ENCODE measurements at regions not wholly inside any gene's neighbourhood (a gene's known extent, or its start where the extent isn't known, plus 50 kb on each side); places are given as distances from the start of the nearest gene placed in this dataset.

GRCh38 chr7:142328551-142328950 is 70.7 kb upstream of the PRSS58 start:
- Histone ChIP-seq H4K91ac (ENCODE audit: insufficient read depth, low read depth, low read length) (no peak overlapping the region), H2AFZ (replicated peaks; ENCODE audit: low read length, poor library complexity) (no peak overlapping the region), H3K79me1 (ENCODE audit: low read depth in 1 of 2, low read length in 2 of 2) (no peaks in the 10 kb centered on the region), H3K18ac (ENCODE audit: low read depth, low read length) (no peak overlapping the region), H3K14ac (replicated peaks; ENCODE audit: low read depth, low read length) (no peak overlapping the region), H2BK5ac (ENCODE audit: low read depth, low read length, poor library complexity, severe bottlenecking) (no peak overlapping the region), H3K4me1 (ENCODE audit: control insufficient read depth, insufficient read depth, low read length) (no peaks in the 10 kb centered on the region), H3K27me3 (ENCODE audit: control insufficient read depth, insufficient read depth, low read length) (no peaks in the 10 kb centered on the region), H3K9me1 (ENCODE audit: insufficient read depth, low read length) (no peaks in the 10 kb centered on the region), H3K4me3 (ENCODE audit: insufficient read depth, low read depth, low read length) (no peak overlapping the region), H2AK5ac (ENCODE audit: low read depth, low read length) (no peak overlapping the region), H3K27ac (ENCODE audit: insufficient read depth, low read length) (no peak overlapping the region), H3K56ac (ENCODE audit: extremely low read depth, insufficient read depth, low read length) (no peak overlapping the region), H3K4me2 (ENCODE audit: low read depth, low read length) (no peak overlapping the region), H3K9me3 (ENCODE audit: control insufficient read depth, insufficient read depth, low read length) (no peaks in the 10 kb centered on the region), H4K5ac (ENCODE audit: low read depth, low read length) (no peak overlapping the region), H3K9ac (ENCODE audit: low read depth, low read length) (no peak overlapping the region), H3K36me3 (ENCODE audit: control insufficient read depth, insufficient read depth, low read length) (no peaks in the 10 kb centered on the region), H2BK20ac (ENCODE audit: low read depth, low read length) (no peak overlapping the region), H3K4ac (ENCODE audit: low read depth, low read length) (no peak overlapping the region), H2BK120ac (ENCODE audit: low read depth, low read length) (no peak overlapping the region), H2AK9ac (replicated peaks; ENCODE audit: low read depth, low read length, poor library complexity) (no peak overlapping the region), H4K8ac (ENCODE audit: low read depth in 2 of 2, low read length in 2 of 2) (no peak overlapping the region), H2BK15ac (ENCODE audit: low read depth, low read length) (no peak overlapping the region), H3K23ac (ENCODE audit: low read depth, low read length) (no peak overlapping the region), H4K20me1 (ENCODE audit: insufficient read depth, low read length) (no peaks in the 10 kb centered on the region)
- POLR2A ChIA-PET (ENCODE audit: unreplicated experiment), result no interaction called here
- DNase-seq (no peak), ATAC-seq (ENCODE audit: low read depth) (no peak)
- dilution Hi-C loops (cut with HindIII; ENCODE audit: low sequenced_read_pairs, unreplicated experiment) (no loop called here), intact Hi-C loops (cut with micrococcal nuclease) (no loop called here), in situ Hi-C loops (cut with MboI; ENCODE audit: low sequenced_read_pairs) (loop anchor here (25.0 kb wide), 1 partner anchor 884 kb away; the partner anchor contains the start of gene TAS2R40)
- TF ChIP-seq, protein P1, sequence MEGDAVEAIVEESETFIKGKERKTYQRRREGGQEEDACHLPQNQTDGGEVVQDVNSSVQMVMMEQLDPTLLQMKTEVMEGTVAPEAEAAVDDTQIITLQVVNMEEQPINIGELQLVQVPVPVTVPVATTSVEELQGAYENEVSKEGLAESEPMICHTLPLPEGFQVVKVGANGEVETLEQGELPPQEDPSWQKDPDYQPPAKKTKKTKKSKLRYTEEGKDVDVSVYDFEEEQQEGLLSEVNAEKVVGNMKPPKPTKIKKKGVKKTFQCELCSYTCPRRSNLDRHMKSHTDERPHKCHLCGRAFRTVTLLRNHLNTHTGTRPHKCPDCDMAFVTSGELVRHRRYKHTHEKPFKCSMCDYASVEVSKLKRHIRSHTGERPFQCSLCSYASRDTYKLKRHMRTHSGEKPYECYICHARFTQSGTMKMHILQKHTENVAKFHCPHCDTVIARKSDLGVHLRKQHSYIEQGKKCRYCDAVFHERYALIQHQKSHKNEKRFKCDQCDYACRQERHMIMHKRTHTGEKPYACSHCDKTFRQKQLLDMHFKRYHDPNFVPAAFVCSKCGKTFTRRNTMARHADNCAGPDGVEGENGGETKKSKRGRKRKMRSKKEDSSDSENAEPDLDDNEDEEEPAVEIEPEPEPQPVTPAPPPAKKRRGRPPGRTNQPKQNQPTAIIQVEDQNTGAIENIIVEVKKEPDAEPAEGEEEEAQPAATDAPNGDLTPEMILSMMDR (conservative IDR thresholded peaks at IDR 0.05; ENCODE audit: low read depth, low read length), result no peak
- no peak for TF ChIP-seq FOS (IDR thresholded peaks at IDR 0.05; ENCODE audit: low read depth, low read length)
- TF ChIP-seq CHD1 (IDR thresholded peaks at IDR 0.05; ENCODE audit: low read depth, low read length), result no peak
- TF ChIP-seq RAD21 (IDR thresholded peaks at IDR 0.05; ENCODE audit: low read length), result no peak
- TF ChIP-seq POLR2A (IDR thresholded peaks at IDR 0.05; ENCODE audit: low read depth, low read length), result no peak
- no peak for TF ChIP-seq MXI1 (IDR thresholded peaks at IDR 0.05; ENCODE audit: borderline replicate concordance, low read depth, low read length)
- TF ChIP-seq BHLHE40 (IDR thresholded peaks at IDR 0.05; ENCODE audit: low read depth, low read length), result no peak
- no peak for TF ChIP-seq RFX5 (IDR thresholded peaks at IDR 0.05; ENCODE audit: low read depth, low read length)
- TF ChIP-seq SMC3 (IDR thresholded peaks at IDR 0.05; ENCODE audit: low read depth, low read length), result no peak
- TF ChIP-seq CEBPB (IDR thresholded peaks at IDR 0.05; ENCODE audit: low read depth, low read length), result no peak
- no peak for TF ChIP-seq MAFK (IDR thresholded peaks at IDR 0.05; ENCODE audit: low read depth, low read length)
- no peak for TF ChIP-seq NFE2L2 (IDR thresholded peaks at IDR 0.05; ENCODE audit: low read depth, low read length)
- no peak for TF ChIP-seq RCOR1 (IDR thresholded peaks at IDR 0.05; ENCODE audit: insufficient replicate concordance, low read length)
- no peak for TF ChIP-seq ELK1 (IDR thresholded peaks at IDR 0.05; ENCODE audit: borderline replicate concordance, low read depth, low read length)
- TF ChIP-seq, protein P2, sequence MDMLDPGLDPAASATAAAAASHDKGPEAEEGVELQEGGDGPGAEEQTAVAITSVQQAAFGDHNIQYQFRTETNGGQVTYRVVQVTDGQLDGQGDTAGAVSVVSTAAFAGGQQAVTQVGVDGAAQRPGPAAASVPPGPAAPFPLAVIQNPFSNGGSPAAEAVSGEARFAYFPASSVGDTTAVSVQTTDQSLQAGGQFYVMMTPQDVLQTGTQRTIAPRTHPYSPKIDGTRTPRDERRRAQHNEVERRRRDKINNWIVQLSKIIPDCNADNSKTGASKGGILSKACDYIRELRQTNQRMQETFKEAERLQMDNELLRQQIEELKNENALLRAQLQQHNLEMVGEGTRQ (IDR thresholded peaks at IDR 0.05; ENCODE audit: low read depth, low read length), result no peak
- no peak for TF ChIP-seq MAZ (IDR thresholded peaks at IDR 0.05; ENCODE audit: borderline replicate concordance, low read depth, low read length)
- CTCF ChIA-PET, result no interaction called here
- BruUV-seq (replicated peaks), result no TSS peak
- 50% methylated on average over 2 of the region's 6 CpGs; no CpG with 5 or more reads in 1 of the 2 experiments for WGBS, 2 experiments (ENCODE audit: extremely low coverage in 2 of 2, insufficient read length in 1 of 2)
